ENCODE measurements at regions not wholly inside any gene's neighbourhood (a gene's known extent, or its start where the extent isn't known, plus 50 kb on each side); places are given as distances from the start of the nearest gene placed in this dataset.
A peak's percentile ranks its signal among the peaks of the same experiment; 100 is the strongest.
"Not testable (repeated sequence)": the region's sequence is repeated elsewhere in the genome, so short reads cannot be mapped to it uniquely, and the experiment has no call there.

DNA sequence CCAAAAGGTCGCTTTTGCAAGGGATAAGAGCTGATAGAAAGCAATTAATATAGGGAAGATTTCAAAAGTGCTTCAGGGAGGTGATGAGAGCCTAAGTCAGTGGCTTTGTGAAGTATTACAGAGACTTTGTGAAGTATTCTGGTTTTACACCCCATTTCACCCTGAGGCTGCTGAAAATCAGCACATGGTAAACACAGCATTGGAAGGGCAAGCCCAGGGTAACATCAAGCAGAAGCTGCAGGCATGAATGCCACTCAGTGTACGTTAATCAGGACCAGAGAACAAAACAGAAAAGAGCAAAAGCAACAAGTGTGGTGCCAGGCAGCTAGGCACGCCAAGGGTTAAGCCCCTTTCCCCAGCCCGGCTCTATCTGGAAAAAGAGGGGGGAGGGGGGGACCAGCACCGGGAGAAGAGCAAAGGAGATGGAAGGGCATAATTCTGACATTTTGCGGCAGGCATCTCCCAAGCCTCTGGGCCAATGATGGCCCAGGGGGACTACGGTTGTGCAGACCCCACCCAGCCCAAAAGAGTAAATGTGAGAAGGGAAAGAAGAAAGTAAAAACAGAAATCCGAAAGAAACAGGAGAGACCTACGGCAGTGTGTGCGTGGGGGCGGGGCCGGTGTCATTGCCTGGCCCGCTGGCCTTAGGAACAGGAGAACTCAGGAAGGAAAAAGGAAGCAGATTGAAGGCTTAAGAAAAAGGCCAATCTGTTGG lies 58.9 kb downstream of the DHRS2 start:
- DNase-seq = peak; percentile 37

DNA sequence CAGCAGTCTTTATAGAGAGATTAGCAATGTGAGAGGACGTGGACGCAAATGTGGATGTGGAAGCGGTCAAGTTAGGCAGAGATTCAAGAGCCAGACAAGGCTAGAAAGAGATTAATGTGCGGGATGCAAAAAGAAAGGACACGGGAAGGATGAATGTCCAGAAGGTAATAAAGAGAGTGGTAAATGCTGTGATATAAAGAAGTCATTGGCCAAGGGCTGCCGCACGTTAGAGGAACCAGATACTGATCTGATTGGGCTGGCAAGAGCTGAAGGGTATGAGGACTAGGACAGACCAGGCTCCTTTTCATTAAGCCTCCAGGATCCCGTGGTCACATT lies 59.5 kb downstream of the DHRS2 start:
- no peak for DNase-seq

DNA sequence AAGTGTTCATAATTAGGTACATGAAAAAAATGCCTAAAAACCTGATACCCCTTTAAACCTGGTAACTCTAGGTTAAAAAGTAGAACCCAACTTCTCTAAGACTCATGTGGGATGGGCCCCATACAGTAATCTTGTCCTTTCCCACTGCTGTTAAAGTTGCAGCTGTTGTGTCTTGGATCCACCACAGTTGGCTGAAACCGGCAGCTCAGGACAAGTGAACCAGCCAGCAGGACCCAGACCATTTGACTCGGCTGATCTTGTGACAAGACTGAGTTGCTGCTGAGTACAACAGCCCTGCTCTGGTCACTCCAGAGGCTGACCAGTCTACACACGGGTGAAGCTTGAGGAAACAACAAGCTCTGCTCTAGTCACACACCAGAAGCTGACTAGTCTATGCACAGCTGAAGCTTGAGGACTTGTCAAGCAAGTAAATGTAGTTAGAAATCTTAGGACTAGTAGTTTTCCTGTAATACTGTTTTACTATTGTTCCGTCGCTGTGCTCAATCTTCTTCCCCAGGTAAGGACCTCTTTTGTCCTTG lies 60.6 kb downstream of the DHRS2 start:
- peak; percentile 37 for DNase-seq

DNA sequence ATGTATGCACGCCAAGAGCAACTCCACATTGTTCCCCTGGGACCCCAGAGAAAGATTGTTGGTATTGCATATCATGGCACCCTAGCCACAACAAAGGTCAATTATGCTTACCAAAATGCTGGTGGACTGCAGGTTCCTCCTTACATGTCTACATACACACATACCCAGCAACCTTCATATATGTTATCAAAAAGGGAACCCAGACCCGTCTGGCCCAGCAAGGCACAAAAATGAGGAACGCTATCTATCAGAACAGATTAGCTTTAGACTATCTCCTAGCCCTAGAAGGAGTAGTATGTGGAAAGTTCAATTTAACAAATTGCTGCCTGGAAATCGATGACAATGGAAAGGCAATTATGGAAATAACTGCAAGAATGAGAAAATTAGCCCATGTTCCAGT lies 61.5 kb downstream of the DHRS2 start:
- DNase-seq = no peak

DNA sequence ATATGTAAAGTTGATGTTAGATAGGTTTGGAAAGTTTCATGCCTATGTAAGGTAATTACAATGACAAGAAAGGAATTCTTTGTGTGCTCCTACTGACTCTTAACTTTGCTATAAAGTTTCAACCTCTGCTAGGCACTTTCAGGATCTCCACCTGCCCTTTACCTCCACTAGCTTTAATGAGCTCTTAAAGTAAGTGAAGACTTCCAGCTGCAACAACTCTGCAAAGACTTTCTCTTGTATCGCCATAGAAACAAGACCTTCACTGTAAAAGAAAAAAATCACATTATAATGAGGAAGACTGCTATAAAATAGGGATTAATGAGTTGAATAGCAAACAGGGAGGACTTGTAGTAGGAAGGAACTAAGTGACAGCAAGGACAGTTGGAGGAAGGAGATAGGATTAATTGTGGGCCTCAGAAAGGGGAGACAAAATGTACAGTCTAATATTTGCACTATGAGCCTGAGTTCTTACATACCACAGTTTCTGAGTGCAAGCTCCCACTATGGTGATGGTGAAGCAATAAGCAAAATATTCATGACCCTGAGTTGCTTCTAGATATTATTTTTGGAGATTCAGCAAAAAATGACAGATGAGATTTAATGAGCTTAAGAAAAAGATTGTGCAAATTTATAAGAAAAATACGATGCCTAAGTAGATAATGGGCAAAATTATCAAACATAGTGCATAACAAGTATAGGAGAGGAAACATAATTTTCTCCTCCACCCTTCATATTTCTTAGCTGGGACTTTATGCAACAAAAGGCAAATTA lies 66.7 kb downstream of the DHRS2 start:
- DNase-seq = no peak

DNA sequence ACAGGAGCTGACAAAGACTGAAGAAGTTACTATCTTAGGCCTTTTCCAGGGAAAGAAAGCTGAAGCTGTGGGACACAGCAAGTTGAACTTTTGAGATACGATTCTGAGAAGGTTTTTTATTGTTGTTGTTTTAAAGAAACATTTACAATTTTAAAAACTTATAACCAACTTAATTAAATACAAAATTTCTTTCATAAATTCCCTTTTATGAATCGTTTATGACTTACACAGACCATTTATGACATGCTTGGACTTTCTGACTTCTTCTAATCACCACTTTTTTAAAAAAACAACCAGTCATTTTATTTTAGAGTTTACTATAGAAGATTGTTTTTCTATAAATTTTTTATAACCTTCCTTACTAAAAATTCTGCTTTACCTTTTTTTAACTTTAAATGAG lies 68.7 kb downstream of the DHRS2 start:
- no peak for DNase-seq

DNA sequence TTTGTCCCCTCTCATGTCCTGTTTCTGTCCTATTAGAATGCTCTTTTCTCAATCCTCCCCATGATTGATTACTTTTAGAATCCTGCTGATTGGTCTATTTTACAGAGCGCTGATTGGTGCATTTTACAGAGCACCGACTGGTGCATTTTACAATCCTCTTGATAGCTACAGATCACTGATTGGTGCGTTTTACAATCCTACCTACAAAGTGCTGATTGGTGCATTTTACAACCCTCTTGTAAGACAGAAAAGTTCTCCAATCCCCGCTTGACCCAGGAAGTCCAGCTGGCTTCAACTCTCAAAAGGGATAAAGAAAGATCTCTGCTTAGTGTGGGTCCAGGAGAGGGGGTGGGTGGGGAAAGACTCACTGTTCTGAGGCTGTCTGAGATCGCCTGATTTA lies 71.3 kb downstream of the DHRS2 start:
- DNase-seq = no peak

DNA sequence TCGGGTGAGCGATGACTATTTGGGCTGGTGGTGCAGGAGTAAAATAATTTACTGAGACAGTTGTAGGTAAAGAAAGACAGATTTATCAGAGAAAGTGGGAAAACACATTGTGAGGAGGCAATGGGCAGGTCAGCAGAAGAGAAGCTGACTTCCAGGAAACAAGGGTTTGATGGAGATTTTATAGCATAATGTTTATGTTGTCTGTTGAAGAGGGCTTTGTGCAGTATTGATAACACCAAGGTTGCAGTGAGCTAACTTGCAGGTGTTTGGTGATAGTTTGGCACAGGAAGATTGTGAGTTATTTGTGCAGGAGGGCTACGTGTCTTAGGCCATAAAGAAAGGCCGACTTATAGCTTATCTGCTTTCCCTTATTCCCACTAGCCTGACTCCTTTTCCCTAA lies 72.2 kb downstream of the DHRS2 start:
- no peak for DNase-seq

DNA sequence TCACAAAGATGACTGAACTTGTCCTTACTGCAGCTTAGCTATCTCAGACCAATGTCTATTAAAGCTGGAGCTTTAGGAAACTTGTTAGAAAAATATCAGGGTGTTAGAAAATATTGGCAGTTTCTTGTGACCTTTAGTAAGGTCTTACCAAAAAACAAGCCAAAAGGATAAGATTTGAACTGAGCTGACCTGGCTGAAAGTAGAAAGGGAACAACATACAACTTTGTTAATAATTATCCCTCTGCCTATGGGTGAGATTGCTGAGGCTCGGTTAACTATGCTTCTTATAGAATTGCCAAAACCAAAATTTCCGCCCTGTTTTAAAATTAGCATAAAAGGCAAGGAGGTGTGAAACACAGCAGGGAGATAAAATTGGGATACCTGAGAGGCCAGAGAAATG lies 73.8 kb downstream of the DHRS2 start:
- no peak for DNase-seq

DNA sequence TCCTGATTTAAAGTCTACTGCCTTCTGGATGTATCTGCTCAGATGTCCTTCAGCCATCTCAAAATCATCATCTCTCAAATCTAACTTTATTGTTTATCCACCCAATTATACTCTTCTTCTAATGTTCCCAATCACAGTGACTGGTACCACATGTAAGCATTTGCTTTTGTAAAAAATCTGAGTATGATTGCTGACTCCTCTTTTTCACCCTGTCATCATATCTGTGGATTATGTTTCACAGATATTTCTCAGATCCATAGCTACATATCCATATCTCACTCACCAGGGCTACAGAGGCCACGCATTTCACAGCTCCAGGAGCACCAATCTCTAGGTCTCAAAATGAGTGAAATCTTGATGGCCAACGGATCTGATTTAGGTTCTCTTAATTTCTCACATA lies 76.1 kb downstream of the DHRS2 start:
- DNase-seq = no peak

DNA sequence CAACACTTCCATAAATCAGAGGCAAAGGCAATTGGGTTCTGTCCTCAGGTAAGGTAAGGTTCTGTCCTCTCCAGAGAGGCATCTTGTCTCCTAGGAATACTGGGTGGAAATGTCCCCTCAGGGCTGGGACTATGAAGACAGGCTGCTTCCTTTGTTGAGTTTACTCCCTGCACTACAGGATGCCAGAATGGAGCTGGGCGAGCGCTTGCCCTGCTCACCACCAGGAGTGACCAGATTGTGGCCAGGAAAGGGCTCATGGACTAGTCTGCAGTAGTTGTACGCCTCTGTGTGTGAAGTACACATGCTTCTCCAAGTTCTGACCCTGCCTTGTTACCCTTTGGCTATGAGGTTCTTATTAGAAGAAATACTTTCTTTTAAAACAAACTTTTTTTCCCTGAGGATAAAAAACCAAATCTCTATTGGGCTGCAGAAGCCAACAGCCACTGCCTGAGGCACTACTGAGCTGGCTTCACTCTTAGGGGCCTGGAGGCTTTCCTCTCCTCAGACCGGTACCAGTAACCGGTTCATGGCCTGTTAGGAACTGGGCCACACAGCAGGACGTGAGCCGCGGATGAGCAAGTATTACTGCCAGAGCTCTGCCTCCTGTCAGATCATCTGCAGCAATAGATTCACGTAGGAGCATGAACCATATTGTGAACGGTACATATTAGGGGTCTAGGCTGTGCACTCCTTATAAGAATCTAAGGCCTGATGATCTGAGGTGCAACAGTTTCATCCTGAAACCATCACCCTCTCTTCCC lies 83.2 kb downstream of the DHRS2 start:
- no peak for DNase-seq

DNA sequence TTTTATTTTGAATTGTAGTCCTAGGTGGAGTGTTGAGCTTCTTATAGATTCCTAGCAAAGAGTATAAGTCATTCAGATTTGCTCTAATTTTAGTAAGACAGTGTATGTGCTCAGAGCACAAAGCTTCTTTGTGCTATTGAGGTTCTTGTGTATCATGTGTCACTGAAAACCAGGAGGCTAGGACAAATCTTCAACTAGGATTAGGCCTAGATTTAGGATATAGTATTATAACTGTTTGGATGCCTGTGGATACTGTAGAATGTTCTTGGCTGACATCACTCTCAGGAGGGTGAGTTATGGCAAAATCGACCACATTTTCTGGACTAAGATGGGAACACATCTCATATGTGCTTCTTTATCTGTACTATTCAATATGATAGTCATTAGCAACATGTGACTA lies 86.5 kb downstream of the DHRS2 start:
- DNase-seq = no peak

DNA sequence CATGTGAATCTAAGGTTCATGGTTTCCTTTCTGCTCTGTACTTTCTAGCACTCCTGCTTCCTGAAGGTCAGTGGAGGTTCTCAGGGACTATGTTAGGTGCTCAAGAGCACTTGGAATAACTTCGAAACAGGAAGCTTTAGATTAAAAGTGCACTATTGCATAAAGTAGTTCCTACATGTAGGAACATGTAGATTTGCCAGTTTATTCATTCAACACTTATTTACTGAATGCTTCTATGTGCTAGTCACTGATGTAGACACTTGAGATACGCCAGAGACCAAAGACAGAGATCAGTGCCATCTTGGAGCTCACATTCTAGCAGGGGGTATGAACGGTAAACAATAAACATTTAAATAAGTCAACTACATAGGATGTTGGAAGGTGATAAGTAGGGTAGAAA lies 87.7 kb downstream of the DHRS2 start:
- DNase-seq = no peak

DNA sequence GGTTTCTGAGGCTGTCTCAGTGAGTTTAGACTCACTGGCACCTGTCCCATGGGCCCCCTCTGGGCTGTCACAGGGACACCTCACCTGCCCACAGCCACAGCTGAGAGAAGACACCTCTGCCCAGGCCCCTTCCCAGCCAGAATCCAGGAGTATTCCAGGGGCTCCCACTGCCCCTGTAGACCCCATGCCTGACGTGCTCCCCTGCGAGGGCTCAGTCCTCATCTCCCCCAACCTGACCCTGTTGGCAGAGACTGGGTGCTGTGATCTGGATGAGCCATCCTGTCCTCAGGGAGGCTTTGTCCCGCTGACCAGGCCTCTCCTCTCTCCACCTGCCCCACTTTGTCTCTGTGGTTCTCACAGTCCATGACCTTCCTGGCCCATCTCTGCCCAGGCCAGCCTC lies 89.4 kb downstream of the DHRS2 start:
- DNase-seq = no peak

DNA sequence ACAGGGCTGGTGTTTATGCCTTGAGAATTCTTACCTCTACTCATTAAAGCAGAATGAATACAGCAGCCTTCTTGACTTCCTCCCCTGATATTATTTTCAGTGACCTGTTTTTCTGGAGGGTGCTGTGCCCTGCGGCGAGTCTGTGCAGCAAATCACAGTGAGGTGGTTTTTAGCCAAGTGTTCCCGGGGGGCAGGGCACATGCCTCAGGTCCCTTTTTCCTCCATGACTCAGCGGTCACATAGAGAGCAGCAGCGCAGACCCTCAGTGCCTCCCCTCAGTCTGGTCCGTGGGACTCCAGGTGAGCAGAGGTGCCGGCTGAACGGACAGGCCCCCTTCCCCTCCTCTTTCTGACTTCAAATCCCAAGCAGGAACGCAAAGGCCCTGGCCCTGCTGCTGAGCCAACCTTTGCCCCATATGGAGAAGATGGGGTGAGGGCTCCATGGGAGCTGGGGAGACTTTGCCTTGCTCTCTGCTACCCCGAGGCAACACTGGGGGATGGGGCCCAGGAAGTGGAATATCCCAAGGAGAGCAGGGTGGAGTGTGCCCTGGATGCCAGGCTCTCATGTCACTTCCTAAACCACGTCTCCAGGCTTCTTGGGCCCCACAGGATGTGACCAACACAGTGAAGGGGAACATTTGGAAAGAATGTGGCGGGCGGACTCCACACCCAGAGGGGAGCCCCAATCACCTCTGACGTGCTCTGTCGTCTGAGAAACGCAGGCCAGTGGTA lies 90.0 kb downstream of the DHRS2 start:
- DNase-seq = no peak

DNA sequence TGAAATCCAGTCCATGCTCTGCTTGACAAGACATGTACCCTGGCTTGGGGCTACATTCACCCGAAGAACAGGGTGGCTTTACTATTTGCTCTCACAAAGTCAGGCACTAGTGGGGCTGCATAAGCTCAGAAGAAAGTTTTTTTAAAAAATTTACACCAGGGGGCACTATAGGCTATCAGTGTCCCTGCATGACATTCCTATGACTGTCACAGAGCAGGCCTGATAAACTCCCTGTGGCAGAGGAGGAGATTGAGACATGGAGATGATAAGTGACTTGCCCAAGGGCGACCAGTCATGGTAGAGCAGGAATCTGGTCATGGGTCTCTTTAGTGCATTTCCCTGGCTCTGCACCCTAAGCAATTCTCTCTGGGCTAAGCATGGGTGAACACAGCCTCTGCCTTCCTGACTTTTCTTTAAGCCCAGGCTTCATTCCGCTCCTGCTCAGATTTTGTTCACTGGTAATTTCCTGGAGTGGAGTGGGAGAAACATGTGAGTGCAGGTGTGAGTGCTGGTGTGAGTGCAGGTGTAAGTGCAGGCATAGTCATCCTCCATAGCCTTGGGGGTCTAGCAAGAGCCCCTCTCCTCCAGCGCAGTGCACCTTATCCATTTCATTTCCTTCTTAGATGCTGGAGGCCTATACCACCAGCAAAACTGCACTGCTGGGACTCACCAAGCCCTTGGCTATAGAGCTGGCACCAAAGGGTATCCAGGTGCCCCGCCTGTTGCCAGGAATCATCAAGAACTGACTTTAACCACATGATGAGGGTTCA lies 91.6 kb downstream of the DHRS2 start:
- DNase-seq = no peak

DNA sequence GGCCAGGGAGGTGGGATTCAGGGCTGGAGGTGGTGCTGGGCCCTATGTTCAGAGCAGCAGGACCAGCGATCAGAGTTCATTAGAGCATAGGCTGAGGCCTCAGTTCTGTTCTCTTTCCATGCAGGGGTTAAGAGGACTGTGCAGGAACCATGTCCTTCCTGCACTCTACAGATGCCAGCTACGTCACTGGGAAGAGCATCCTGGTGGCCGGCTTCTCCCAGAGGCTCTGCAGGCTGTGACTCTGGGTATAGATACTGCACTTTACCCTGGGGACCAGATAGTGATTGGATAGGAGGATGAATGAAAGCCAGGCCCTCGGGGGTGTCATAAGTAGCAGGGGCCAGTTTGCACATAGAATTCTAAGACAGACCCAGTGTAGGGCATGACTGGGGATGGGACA lies 92.6 kb downstream of the DHRS2 start:
- no peak for DNase-seq

DNA sequence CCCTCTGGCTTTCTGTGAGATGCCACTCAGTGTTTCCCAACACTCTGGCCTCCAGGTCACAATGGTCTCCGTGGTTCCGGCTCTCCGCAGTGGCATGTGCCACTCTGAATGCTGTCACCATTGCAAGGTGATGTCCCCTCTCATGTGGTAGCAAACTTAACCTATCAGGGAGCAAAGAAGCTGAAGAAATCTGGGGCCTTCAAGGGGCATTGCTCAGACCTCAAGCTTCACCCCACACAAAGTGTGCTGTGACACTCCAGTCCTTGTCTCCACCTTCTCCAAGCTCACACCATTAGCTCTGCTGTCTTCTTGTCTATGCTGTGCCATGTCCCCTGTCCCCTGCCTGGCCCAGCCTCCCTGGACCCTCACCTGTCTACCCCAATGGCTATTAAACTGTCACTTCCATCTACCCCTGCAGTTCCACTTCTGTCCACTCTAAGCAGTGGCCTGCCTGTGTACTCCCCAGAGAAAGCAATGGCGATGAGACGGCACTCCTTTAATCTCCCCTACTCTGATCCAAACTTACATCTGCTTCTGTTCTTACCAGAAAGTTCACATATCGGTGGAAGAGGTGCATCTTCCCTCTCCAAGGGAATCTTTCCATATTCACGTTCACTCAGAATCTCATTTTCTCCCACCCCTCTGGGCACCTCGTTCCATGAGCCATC lies 93.7 kb downstream of the DHRS2 start:
- no peak for DNase-seq

DNA sequence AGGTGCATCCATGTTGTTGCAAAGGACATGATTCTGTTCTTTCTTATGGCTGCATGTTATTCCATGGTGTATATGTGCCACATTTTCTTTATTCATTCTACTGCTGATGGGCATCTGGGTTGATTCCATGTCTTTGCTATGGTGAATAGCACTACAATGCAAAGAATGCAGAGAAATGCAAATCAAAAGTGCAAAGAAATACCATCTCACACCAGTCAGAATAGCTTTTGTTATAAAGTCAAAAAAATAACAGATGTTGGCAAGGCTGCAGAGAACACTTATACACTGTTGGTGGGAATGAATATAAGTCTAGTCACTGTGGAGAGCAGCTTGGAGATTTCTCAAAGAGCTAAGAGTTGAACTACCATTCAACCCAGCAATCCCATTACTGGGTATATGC lies 99.2 kb downstream of the DHRS2 start:
- no peak for DNase-seq

DNA sequence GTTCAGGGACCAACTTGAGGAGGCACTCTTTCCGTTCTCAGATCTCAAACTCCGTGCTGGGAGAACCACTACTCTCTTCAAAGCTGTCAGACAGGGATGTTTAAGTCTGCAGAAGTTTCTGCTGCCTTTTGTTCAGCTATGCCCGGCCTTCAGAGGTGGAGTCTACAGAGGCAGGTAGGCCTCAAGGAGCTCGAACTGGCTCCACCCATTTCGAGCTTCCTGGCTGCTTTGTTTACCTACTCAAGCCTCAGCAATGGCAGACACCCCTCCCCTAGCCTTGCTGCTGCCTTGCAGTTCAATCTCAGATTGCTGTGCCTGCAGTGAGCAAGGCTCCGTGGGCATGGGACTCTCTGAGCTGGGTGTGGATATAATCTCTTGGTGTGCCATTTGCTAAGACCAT lies 108.2 kb downstream of the DHRS2 start:
- DNase-seq = not testable (repeated sequence)

DNA sequence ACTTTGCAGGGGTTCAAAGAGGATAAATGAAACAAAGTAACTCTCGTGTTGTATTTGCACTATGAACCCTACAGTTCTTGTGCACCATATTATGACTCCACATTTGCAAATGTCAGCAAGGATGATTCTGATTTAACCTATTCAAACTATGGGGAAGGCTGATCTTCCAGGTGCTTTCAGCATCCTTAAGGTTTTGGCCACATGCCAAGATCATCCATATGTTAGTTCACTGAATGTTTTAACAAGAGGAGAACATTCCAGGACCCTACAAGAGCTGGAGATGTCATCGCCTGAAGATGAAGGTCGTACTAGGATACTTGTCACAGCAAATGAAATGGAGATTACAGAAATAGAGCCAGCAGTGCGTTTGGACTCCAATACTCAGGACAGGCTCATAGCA lies 114.2 kb downstream of the DHRS2 start:
- no peak for DNase-seq

DNA sequence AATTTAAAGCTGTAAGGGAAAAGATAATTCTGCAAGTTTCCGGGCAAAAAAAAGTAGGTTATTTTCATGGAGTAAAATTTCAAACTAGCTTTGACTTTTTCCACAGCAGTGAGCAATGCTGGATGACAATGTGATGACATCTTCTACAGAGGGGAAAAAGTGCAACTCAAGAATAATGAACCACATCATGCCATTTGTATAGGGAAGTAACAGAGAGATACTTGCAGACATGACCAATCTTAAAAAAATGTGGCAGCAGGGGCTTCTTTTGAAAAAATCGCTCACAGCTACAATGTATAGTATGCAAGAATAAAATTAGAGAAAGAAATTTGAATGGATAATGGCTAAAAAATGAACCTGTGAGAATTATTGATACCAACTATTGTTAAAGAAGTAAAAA lies 115.5 kb downstream of the DHRS2 start:
- DNase-seq = no peak

All from femur (tissue), 1 donor.